Astrocyte of the hippocampus (primary cell): ENCODE measurements at regions not wholly inside any gene's neighbourhood (a gene's known extent, or its start where the extent isn't known, plus 50 kb on each side); places are given as distances from the start of the nearest gene placed in this dataset.
A peak's percentile ranks its signal among the peaks of the same experiment; 100 is the strongest.

ENCODE experiments used
- DNase-seq: peaks from one replicate; pipeline ENCODE4 v3.0.0; 2011; ENCODE audit warnings: low read depth, low spot score

- DNase-seq, result no peak
Measured at GRCh38 chr15:35320158-35320780, 225.7 kb downstream of the DPH6 start.

- DNase-seq, result no peak
Measured at GRCh38 chr15:35319354-35319753, 226.6 kb downstream of the DPH6 start.

DNA sequence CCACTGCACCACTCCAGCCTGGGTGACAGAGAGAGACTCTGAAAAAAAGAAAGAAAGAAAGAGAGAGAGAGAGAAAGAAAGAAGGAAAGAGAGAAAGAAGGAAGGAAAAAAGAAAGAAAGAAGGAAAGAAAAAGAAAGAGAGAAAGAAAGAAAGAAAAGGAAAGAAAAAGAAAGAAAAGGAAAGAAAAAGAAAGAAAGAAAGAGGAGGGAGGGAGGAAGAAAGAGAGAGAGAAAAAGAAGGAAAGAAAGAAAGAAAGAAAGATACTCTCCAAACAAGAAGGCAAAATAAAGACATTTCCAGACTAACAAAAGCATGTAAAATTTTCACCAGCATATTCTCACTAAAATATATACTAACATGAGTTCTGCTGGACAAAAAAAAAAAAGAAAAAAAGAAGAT is 228.7 kb downstream of the DPH6 start:
- no peak for DNase-seq

DNA sequence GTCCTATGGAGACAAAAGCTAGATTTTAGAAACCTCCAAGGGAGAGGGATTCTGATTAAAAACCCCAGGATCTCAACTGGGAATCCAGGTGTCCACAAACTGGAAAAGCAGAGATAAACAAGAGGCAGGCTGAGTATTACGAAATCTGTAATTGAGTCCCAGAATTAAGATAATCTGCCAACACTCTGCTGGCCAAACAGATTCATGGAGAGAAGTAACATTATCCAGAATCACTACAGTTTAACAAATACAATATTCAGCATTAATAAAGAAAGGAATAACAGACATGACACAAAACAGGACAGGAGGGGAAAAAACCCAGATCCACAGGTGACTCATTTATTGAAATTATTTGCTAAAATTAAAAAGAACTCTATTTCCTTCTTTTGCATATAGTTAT is 227.2 kb upstream of the NANOGP8 start:
- no peak for DNase-seq

DNA sequence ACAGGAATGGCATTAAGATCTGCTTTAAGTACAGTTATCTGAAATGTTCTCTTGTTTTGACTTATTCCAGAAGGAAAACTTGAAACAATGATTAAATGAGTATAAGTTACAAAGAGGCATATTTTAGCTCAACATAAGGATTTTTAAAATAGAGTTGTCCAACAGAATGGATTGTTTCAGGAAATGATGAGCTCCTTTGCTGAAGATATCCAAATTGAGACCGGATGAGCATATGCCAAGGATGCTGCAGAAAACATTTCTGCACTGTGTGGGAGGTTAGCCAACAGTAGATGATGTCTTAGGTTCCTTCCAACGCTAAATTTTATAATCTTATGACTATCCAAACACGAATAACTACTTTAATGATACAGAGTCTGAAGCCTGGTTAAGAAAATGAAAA is 226.5 kb upstream of the NANOGP8 start:
- no peak for DNase-seq

- DNase-seq, result peak; percentile 26
Measured at GRCh38 chr15:35309886-35310285, 224.8 kb upstream of the NANOGP8 start.

DNA sequence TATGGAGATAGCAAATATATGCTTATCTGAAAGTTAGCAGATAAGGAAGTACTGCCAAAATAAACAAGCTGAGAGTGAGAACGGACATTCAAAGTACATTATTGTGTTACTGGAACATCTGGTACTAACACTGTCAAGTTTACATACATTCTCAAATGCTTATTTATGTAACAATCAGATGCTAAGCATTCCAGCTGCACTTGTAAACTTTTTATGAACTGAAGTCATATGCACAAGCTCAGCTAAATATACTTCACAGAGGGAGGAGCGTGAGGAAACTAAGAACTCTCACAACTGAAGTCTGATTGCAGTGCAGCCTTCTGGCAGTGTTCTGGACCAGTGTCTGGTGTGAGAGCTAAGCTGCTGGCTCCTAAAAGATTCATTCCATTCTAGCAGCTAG is 223.7 kb upstream of the NANOGP8 start:
- DNase-seq, result peak; percentile 56

GRCh38 chr15:35307676-35308075 is 222.6 kb upstream of the NANOGP8 start:
- DNase-seq, result no peak

DNA sequence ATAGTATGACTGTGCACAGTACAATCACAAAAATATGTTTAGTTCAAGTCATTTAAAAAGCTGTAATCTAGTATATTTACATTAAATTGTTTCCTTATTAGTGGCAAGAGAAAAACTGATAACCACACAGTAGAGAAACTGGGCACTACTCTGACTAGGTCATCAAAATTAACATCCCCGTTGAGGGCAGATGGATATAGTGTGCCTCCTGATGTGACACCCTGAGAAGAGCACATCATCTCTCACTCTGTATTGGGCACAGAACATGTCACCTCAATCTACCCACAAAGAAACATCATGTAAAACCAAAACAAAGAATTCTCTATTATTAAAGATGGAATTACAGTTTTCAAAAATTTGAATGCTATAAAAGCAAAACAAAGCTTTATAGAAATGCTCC is 221.9 kb upstream of the NANOGP8 start:
- no peak for DNase-seq

DNA sequence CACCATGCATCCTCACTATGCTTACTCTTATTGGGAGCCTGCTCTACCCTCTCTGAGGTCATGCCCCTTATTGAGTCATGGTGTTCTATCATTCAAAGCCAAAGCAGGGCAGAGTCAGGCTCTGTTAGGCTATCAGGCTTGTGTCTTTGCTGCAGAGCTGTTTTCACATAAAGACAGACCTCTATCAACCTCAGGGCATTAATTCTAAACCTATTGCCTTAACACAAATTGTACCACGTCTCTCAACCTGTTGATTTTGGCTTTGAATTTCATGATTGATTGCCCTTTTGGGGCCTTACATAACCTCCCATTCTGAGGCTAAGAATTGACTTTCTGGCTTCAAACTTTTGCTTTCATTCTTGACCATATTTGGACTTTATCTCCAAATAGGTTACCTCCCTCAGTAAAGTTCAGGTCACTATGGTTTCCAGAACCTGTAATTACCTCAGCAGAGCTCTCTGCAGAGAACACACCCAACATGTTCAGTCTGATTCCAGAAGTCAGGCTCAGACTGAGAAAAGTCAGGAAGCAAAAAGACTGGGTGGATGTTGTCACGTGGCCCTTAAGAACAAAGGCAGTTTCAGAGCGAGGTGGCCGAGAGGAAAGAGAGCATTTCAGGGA is 221.4 kb upstream of the NANOGP8 start:
- DNase-seq, result peak; percentile 69

- DNase-seq, result peak; percentile 61
Measured at GRCh38 chr15:35305946-35306345, 220.9 kb upstream of the NANOGP8 start.

- DNase-seq, result peak; percentile 26
Measured at GRCh38 chr15:35305031-35305550, 220.0 kb upstream of the NANOGP8 start.

DNA sequence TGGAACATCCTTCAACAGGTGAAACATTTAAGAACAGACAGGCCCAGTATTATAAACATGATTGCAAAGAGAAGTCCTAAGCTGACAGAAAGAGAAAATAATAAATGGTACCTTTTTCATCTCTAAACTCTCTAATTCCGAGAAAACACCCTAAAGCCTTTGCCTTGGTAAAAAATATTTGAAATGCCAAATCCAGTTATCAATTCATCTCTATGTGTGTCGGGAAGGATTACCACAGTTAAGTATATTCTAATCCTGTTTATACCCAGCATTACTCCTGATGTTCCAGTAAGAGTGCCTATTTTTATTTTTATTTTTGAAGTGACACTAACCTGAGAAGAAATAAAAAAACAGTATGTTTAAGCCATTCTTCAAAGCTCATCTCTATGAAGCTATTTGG is 219.3 kb upstream of the NANOGP8 start:
- DNase-seq, result no peak

GRCh38 chr15:35302334-35302733 is 217.2 kb upstream of the NANOGP8 start:
- no peak for DNase-seq

GRCh38 chr15:35301088-35301487 is 216.0 kb upstream of the NANOGP8 start:
- no peak for DNase-seq

DNA sequence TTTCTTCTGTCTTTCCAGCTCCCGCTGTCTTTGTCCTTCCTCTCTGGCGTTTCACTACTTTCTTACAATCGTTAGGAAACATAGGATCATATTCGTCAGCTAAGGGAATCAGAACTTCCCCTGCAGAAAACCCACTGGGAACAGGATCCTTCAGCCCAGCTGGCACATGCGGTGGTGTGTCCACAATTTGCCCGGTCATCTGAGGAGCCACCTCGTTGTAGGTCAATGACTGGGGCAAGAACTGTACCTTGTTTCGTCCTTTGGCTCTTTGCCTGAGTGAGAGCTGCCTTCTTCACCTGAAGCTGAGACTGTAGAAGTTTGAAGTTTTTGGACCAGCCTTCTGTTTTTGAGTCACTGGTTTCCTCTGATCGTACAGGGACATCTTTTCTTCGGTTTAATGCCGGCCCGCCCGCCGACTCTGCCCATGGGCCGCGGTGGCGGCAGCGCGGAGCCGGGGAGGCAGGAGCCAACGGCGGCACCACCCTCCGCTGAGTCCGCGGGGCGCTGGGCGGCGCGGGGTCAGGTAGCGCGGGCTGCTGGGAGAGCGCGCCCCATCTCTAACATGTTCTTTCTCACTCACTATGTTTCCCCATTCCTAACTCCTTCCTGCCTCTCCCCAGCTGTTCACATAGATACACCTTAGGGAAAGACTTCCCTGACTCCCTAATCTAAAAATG is 214.1 kb upstream of the NANOGP8 start:
- no peak for DNase-seq

DNA sequence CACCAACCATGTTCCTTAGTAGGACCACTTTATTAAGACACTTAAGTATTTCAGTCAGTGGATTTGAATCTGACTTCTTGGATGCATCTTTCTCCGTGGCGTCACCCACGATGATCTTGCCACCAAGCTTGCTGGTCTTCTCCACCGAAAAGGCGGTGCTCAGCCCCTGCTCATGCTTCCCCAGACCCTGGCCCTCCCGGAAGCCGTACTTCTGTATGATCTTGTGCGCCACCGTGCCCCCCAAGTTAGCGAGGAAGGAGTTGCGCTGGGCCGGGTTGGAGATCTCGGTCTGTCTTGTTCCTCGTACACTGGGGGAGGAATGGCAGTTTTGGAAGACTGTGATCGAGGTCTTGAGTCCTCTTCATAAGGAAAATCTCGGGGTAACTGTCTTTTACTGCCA is 213.4 kb upstream of the NANOGP8 start:
- no peak for DNase-seq

DNA sequence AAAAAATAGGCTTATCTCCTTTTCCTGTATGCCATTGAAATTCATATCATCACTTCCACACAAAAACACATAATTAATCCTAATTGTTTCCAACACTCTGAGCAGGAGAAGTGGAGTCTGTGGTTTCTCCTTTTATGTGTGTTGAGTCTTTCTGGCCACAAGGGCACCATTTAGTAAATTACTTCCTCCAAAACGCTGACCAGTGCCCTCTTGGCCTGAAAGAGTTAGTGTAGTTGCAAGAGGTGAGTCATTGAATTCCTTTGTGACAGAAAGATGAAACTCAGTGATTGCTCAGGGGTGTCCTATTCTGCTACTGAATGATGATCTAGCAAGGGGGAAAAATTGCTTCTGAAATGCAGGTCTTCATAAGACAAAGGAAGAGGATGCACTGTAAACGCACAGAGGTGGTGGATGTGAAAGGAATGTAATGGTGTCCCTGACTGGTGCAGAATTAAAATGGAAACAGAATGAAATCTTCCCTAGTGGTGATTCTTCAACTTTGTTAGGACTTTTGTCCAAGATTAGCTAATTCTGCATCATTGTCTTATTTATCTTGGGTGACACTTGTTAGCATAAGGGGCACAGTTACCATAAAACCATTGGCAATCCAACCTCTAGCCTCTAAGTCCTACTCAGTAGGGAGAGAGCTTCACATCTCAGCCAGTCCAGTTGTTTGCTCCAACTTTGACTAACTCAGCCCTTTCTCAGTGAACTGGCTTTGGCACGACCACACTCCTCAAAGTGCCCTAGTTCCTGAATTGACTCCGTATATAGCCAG is 208.4 kb upstream of the NANOGP8 start:
- peak; percentile 64 for DNase-seq

DNA sequence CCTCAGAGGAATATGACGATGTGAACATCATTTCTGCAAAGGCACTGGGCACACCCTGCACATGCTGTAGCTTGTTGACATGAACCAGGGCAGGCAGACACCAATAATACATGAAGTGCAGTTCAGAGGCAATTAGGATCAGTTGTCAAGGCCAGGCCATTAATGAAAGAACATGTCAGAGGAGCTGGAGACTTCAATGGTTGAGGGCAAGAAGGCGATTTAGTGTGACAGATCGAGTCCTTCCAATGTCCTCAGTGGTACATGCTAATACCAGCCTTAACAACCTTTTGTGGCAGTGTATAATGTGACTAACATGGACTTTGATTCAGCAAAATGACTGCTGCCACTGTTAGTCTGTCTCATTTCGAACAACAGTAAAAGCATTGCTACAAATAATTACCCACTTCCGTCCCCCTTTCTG is 205.2 kb upstream of the NANOGP8 start:
- no peak for DNase-seq

GRCh38 chr15:35289024-35289617 is 204.0 kb upstream of the NANOGP8 start:
- DNase-seq, result peak; percentile 78

DNA sequence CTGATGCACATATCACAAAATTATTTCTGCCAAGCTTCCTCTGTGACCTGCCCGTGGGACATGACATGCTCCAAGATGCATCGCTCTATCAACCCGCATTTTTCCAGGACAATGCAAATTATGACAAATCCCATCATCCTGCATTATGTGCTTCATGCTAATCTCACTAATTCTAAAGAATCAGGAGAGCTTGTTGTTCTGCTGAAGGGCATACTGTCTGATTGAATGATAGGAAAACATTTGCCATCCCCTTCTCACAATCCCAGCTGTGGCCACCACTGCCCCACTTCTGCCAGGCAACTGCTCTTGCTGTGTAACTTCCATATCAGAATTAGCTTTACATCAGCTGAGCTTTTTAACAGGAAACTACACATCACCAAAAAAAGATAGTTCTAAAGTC is 203.5 kb upstream of the NANOGP8 start:
- DNase-seq, result no peak

DNA sequence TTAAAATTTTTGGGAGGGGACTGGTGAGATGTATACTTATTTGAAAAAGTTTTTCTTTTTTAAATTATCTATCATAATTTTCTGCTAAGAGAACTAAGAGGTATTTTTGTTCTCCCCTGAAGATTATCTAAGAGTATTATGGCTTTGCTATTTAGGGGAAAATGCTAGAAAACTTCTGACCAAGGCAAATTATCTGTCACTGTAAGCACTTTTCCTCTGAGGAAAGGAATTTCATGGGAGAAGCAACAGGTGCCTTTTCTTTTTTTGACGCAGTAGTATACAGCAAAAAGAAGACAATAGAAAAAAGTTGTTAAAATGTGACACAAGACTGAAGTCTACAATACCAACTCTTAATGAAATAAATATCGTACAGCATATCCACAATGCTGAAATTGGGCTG is 201.6 kb upstream of the NANOGP8 start:
- no peak for DNase-seq
